SK-N-MC (cell line): ENCODE measurements at regions not wholly inside any gene's neighbourhood (a gene's known extent, or its start where the extent isn't known, plus 50 kb on each side); places are given as distances from the start of the nearest gene placed in this dataset.

Experiments
- EZH2 ChIP-seq: fragments of 200-600 bp; sonication (generic); IDR thresholded peaks from one replicate; pipeline ENCODE4 v1.6.1; 2017; ENCODE audit warnings: antibody characterized with exemption
- FOXP2 ChIP-seq: optimal IDR thresholded peaks from 2 replicates; pipeline ENCODE3; 2011; ENCODE audit warnings: mild to moderate bottlenecking, moderate library complexity; ENCODE audit not compliant: insufficient read depth; ENCODE audit errors: extremely low read length, control extremely low read depth
- POLR2AphosphoS5 ChIP-seq: IDR thresholded peaks from 2 replicates; pipeline ENCODE4 v1.6.1; 2012; ENCODE audit warnings: mild to moderate bottlenecking, low read depth, low read length, borderline replicate concordance

- no peak for TF ChIP-seq EZH2
- no peak for TF ChIP-seq POLR2AphosphoS5
- TF ChIP-seq FOXP2: no peak
These were observed 391.3 kb downstream of the CMPK2 start for GRCh38 chr2:6474161-6475140.
